Mammary epithelial cell (primary cell): ENCODE measurements at regions not wholly inside any gene's neighbourhood (a gene's known extent, or its start where the extent isn't known, plus 50 kb on each side); places are given as distances from the start of the nearest gene placed in this dataset.

Experiments
- CTCF ChIP-seq, 2 donors: IDR thresholded peaks in 1 of 2; conservative IDR thresholded peaks in 1 of 2; 2 replicates each; pipeline ENCODE4 v1.5.1; 2011 to 2012; ENCODE audit warnings: inconsistent platforms in 2 of 2, low read length in 2 of 2, mild to moderate bottlenecking in 2 of 2, control low read depth in 1 of 2, low read depth in 1 of 2; ENCODE audit not compliant: insufficient read depth in 1 of 2; ENCODE audit errors: extremely low read depth in 1 of 2
- EZH2 ChIP-seq: IDR thresholded peaks from 2 replicates; pipeline ENCODE4 v1.6.1; 2012; ENCODE audit warnings: low read length, inconsistent platforms, borderline replicate concordance

- TF ChIP-seq CTCF (conservative IDR thresholded peaks at IDR 0.05 in 1 of 2, IDR thresholded peaks at IDR 0.05 in 1 of 2; ENCODE audit: extremely low read depth in 1 of 2, insufficient read depth in 1 of 2, low read depth in 1 of 2, low read length in 2 of 2) (no peak), EZH2 (no peak)
Measured at GRCh38 chr16:5349101-5349500, 251.5 kb upstream of the EEF2KMT start.
